Chondrocyte (in vitro differentiated cells): ENCODE measurements at regions not wholly inside any gene's neighbourhood (a gene's known extent, or its start where the extent isn't known, plus 50 kb on each side); places are given as distances from the start of the nearest gene placed in this dataset.
"Not testable (repeated sequence)": the region's sequence is repeated elsewhere in the genome, so short reads cannot be mapped to it uniquely, and the experiment has no call there.

ENCODE experiments used
- DNase-seq: peaks from one replicate; pipeline ENCODE4 v3.0.0; 2021; ENCODE audit warnings: mixed read lengths, low spot score
- H3K27ac Mint-ChIP-seq: one replicate; pipeline ENCODE4 v1.8.0; 2021; ENCODE audit warnings: mild to moderate bottlenecking, moderate library complexity, mixed read lengths; ENCODE audit not compliant: unreplicated experiment
- H3K27me3 Mint-ChIP-seq: 2 replicates; pipeline ENCODE4 v1.8.0; 2021; ENCODE audit warnings: low read depth, mixed read lengths
- H3K36me3 Mint-ChIP-seq: 2 replicates; pipeline ENCODE4 v1.8.0; 2021; ENCODE audit warnings: low read depth, mixed read lengths
- H3K4me1 Mint-ChIP-seq: 2 replicates; pipeline ENCODE4 v1.8.0; 2021; ENCODE audit warnings: low read depth, mild to moderate bottlenecking, mixed read lengths
- H3K4me3 Mint-ChIP-seq: one replicate; pipeline ENCODE4 v1.8.0; 2021; ENCODE audit warnings: mild to moderate bottlenecking, moderate library complexity, mixed read lengths; ENCODE audit not compliant: unreplicated experiment
- H3K9me3 Mint-ChIP-seq: 2 replicates; pipeline ENCODE4 v1.8.0; 2021; ENCODE audit warnings: low read depth, mixed read lengths
- CTCF ChIP-seq: fragments of 200-600 bp; sonication (generic); IDR thresholded peaks from 2 replicates; pipeline ENCODE4 v1.5.0; 2021; ENCODE audit warnings: antibody characterized with exemption, mild to moderate bottlenecking, moderate library complexity

GRCh38 chr7:79400-80055 is 112.8 kb upstream of the FAM20C start:
- not testable (repeated sequence) for H3K4me3 Mint-ChIP-seq, H3K27ac Mint-ChIP-seq, H3K36me3 Mint-ChIP-seq, H3K4me1 Mint-ChIP-seq, DNase-seq, H3K9me3 Mint-ChIP-seq
- peaks cover 24% of the 10 kb centered on the region for H3K27me3 Mint-ChIP-seq

- H3K27me3 Mint-ChIP-seq = peaks cover 30% of the 10 kb centered on the region
- H3K27ac Mint-ChIP-seq = no peak overlapping the region
These were observed 111.9 kb upstream of the FAM20C start for GRCh38 chr7:80259-81067.

DNA sequence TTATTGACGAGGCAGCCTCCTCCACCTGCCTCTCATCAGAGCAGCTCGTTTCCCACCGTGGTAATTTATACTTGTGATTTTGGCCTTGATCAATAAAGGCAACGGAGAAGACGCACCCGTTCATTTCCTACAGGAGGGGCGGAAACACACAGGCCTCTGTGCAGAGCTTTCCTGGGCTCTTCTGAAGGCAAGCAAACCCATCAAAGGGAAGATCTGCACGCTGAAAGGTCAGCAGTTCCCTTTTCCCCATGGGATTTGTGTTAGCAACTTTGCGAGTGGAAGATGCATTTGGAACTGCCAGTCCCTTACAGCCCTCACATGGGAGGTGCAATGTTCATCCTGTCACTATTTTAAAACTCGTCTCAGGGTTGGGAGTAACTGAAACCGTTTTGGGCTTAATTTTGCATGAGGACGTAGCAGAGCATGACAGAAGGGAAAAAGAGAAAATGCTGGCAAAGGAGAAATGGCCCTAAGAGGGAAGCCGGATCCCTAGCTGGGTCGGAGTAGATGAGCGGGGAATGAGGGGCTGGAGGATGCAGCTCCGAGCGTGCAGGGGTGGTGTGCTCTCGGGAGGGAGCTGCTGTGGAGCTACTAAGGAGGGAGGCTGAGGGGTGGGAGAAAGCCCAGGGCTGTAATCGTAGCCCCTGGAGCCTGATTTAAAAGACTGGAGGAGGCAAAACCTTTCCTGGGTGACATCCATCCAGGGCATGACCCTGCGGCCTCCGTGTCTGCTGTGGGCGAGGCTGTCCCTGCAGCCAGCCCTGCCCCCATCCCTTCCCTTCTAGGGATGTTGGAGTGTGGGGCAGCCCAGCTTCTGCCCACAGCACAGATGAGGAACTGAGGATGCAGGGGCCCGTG is 111.1 kb upstream of the FAM20C start:
- no peak for TF ChIP-seq CTCF
- Mint-ChIP-seq H3K27me3 (peaks cover 31% of the 10 kb centered on the region), H3K36me3 (peaks cover 2% of the 10 kb centered on the region), H3K9me3 (no peaks in the 10 kb centered on the region), H3K4me3 (no peak overlapping the region), H3K4me1 (peaks cover 13% of the 10 kb centered on the region), H3K27ac (peak overlapping the region; percentile 59)
- no peak for DNase-seq

More at GRCh38 chr7:80259-81067, 111.9 kb upstream of the FAM20C start:
- Mint-ChIP-seq H3K4me1 (peaks cover 10% of the 10 kb centered on the region), H3K9me3 (no peaks in the 10 kb centered on the region), H3K36me3 (peaks cover 2% of the 10 kb centered on the region), H3K4me3 (no peak overlapping the region)
- DNase-seq = no peak
- TF ChIP-seq CTCF = no peak

GRCh38 chr7:81926-82756 is 110.2 kb upstream of the FAM20C start:
- DNase-seq = no peak
- Mint-ChIP-seq H3K27me3 (peaks cover 31% of the 10 kb centered on the region), H3K4me1 (peaks cover 13% of the 10 kb centered on the region), H3K27ac (no peak overlapping the region), H3K4me3 (no peak overlapping the region), H3K9me3 (no peaks in the 10 kb centered on the region), H3K36me3 (peaks cover 2% of the 10 kb centered on the region)
- no peak for TF ChIP-seq CTCF

DNA sequence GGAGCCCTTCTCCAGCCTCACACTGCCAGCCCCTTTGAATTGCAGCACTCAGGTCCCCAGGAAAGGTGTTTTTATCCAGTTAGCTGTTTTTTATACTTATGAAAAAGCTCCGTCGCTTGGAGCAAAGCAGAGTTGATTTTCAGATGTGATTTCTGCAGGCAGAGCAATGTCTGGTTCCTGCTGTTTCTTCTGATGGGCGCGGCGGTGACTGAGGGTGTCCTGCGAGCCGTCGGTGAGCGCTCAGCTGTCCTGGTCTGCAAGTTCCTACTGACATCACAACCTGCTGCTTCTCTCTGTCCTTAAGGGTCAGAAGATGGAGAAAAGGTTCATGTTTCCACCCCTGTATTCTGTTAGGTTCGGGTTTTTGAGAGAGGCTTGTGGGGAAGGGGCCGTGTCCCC is 109.6 kb upstream of the FAM20C start:
- no peak for TF ChIP-seq CTCF
- peaks cover 2% of the 10 kb centered on the region for H3K36me3 Mint-ChIP-seq
- no peak for DNase-seq
- H3K4me1 Mint-ChIP-seq = peaks cover 13% of the 10 kb centered on the region
- H3K27ac Mint-ChIP-seq = no peak overlapping the region
- H3K4me3 Mint-ChIP-seq = no peak overlapping the region
- peaks cover 31% of the 10 kb centered on the region for H3K27me3 Mint-ChIP-seq
- H3K9me3 Mint-ChIP-seq = no peaks in the 10 kb centered on the region
